ENCODE measurements at regions not wholly inside any gene's neighbourhood (a gene's known extent, or its start where the extent isn't known, plus 50 kb on each side); places are given as distances from the start of the nearest gene placed in this dataset.

GRCh38 chr4:52256522-52256921, 205.4 kb downstream of the SPATA18 start:
- 68 to 82% methylated on average over 2 of the region's 2 CpGs for WGBS, 2 donors
- no peak overlapping the region for H3K4me3 ChIP-seq (ENCODE audit: low read depth, poor library complexity, severe bottlenecking)
- intact Hi-C loops (cut with DNase I; ENCODE audit: low total_unique reads), result no loop called here
- no peak for DNase-seq (ENCODE audit: low spot score in 2 of 2)
- no peak for TF ChIP-seq POLR2A (IDR thresholded peaks at IDR 0.05)
- no peak for TF ChIP-seq CTCF (IDR thresholded peaks at IDR 0.05)

- H3K4me3 ChIP-seq (ENCODE audit: low read depth, poor library complexity, severe bottlenecking), result no peak overlapping the region
- intact Hi-C loops (cut with DNase I; ENCODE audit: low total_unique reads), result no loop called here
- 73 to 75% methylated on average over 3 of the region's 3 CpGs for WGBS, 2 donors
- DNase-seq (ENCODE audit: low spot score in 2 of 2), result no peak
- TF ChIP-seq CTCF (IDR thresholded peaks at IDR 0.05) (no peak), POLR2A (IDR thresholded peaks at IDR 0.05) (no peak)
Measured at GRCh38 chr4:52259978-52260377, 208.9 kb downstream of the SPATA18 start.

- intact Hi-C loops (cut with DNase I; ENCODE audit: low total_unique reads), result no loop called here
- no peak for DNase-seq (ENCODE audit: low spot score in 2 of 2)
- no peak overlapping the region for H3K4me3 ChIP-seq (ENCODE audit: low read depth, poor library complexity, severe bottlenecking)
- TF ChIP-seq CTCF (IDR thresholded peaks at IDR 0.05) (no peak), POLR2A (IDR thresholded peaks at IDR 0.05) (no peak)
- WGBS, 2 donors, result 48 to 52% methylated on average over 6 of the region's 6 CpGs
Measured at GRCh38 chr4:52260514-52261210, 209.6 kb downstream of the SPATA18 start.

GRCh38 chr4:52263607-52264006, 212.5 kb downstream of the SPATA18 start:
- intact Hi-C loops (cut with DNase I; ENCODE audit: low total_unique reads), result no loop called here
- TF ChIP-seq CTCF (IDR thresholded peaks at IDR 0.05) (no peak), POLR2A (IDR thresholded peaks at IDR 0.05) (no peak)
- DNase-seq (ENCODE audit: low spot score in 2 of 2), result no peak
- no peak overlapping the region for H3K4me3 ChIP-seq (ENCODE audit: low read depth, poor library complexity, severe bottlenecking)

- TF ChIP-seq CTCF (IDR thresholded peaks at IDR 0.05) (no peak), POLR2A (IDR thresholded peaks at IDR 0.05) (no peak)
- 76 to 78% methylated on average over 6 of the region's 6 CpGs for WGBS, 2 donors
- intact Hi-C loops (cut with DNase I; ENCODE audit: low total_unique reads), result no loop called here
- no peak for DNase-seq (ENCODE audit: low spot score in 2 of 2)
- H3K4me3 ChIP-seq (ENCODE audit: low read depth, poor library complexity, severe bottlenecking), result no peak overlapping the region
Measured at GRCh38 chr4:52265781-52266525, 214.8 kb downstream of the SPATA18 start.
